ENCODE measurements at regions not wholly inside any gene's neighbourhood (a gene's known extent, or its start where the extent isn't known, plus 50 kb on each side); places are given as distances from the start of the nearest gene placed in this dataset.

- no peaks in the 10 kb centered on the region for H3K9me3 ChIP-seq (replicated peaks; ENCODE audit: control insufficient read depth, insufficient read depth, low read depth, low read length)
- POLR2A ChIA-PET: no interaction called here
- intact Hi-C loops (cut with micrococcal nuclease) (no loop called here), in situ Hi-C loops (cut with MboI) (no loop called here)
- CTCF ChIA-PET (ENCODE audit: low intra/inter-chr PET ratio): no interaction called here
- H2AFZ ChIP-seq (ENCODE audit: low read depth, low read length): no peak overlapping the region
- H3K4me2 ChIP-seq (ENCODE audit: insufficient read depth, low read length): no peak overlapping the region
- no peaks in the 10 kb centered on the region for H3K4me1 ChIP-seq (replicated peaks in 1 of 2; ENCODE audit: control insufficient read depth in 2 of 2, insufficient read depth in 2 of 2, low read length in 2 of 2)
- FAIRE-seq: no peak
- TF ChIP-seq, protein P1, sequence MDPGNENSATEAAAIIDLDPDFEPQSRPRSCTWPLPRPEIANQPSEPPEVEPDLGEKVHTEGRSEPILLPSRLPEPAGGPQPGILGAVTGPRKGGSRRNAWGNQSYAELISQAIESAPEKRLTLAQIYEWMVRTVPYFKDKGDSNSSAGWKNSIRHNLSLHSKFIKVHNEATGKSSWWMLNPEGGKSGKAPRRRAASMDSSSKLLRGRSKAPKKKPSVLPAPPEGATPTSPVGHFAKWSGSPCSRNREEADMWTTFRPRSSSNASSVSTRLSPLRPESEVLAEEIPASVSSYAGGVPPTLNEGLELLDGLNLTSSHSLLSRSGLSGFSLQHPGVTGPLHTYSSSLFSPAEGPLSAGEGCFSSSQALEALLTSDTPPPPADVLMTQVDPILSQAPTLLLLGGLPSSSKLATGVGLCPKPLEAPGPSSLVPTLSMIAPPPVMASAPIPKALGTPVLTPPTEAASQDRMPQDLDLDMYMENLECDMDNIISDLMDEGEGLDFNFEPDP (CRISPR knock-in tag; IDR thresholded peaks at IDR 0.05): no peak
- TF ChIP-seq, protein P2, sequence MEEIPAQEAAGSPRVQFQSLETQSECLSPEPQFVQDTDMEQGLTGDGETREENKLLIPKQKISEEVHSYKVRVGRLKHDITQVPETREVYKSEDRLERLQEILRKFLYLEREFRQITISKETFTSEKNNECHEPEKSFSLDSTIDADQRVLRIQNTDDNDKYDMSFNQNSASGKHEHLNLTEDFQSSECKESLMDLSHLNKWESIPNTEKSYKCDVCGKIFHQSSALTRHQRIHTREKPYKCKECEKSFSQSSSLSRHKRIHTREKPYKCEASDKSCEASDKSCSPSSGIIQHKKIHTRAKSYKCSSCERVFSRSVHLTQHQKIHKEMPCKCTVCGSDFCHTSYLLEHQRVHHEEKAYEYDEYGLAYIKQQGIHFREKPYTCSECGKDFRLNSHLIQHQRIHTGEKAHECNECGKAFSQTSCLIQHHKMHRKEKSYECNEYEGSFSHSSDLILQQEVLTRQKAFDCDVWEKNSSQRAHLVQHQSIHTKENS (CRISPR knock-in tag; IDR thresholded peaks at IDR 0.05): no peak
- no peak for TF ChIP-seq CTCF (IDR thresholded peaks at IDR 0.05 in 2 of 3, conservative IDR thresholded peaks at IDR 0.05 in 1 of 3; ENCODE audit: insufficient read depth in 2 of 3, low read depth in 1 of 3, low read length in 3 of 3)
- TF ChIP-seq ZBTB26 (CRISPR knock-in tag; IDR thresholded peaks at IDR 0.05): no peak
- H3K9ac ChIP-seq (ENCODE audit: insufficient read depth in 1 of 2, low read depth in 2 of 2, low read length in 2 of 2): no peak overlapping the region
- no peak for DNase-seq (ENCODE audit: extremely low read depth in 1 of 4, low spot score in 3 of 4)
- no TSS peak for BruUV-seq (replicated peaks)
- WGBS (ENCODE audit: insufficient coverage, low coverage, missing lambda C conversion rate): 33% methylated on average over 1 of the region's 1 CpG
- no peak for ATAC-seq
- no peaks in the 10 kb centered on the region for H3K79me2 ChIP-seq (ENCODE audit: control insufficient read depth, insufficient read depth, low read length)
- H3K4me3 ChIP-seq: no peak overlapping the region
- H3K36me3 ChIP-seq (ENCODE audit: control insufficient read depth, insufficient read depth, low read length): no peaks in the 10 kb centered on the region
- no peaks in the 10 kb centered on the region for H4K20me1 ChIP-seq (replicated peaks; ENCODE audit: control insufficient read depth, insufficient read depth, low read length)
- no peaks in the 10 kb centered on the region for H3K9me1 ChIP-seq (ENCODE audit: control insufficient read depth, insufficient read depth, low read length)
- H3K27ac ChIP-seq (ENCODE audit: extremely low read depth, low read depth, low read length): no peak overlapping the region
- H3K27me3 ChIP-seq (ENCODE audit: control insufficient read depth in 2 of 2, insufficient read depth in 2 of 2, low read length in 2 of 2): no peaks in the 10 kb centered on the region
Observed at GRCh38 chr12:39685854-39686657, 66.5 kb upstream of the ABCD2 start.

Measured in K562 (cell line).